Lung (tissue), 11 donors: ENCODE measurements at regions not wholly inside any gene's neighbourhood (a gene's known extent, or its start where the extent isn't known, plus 50 kb on each side); places are given as distances from the start of the nearest gene placed in this dataset.

Experiments
- ATAC-seq: fragments of 200-7000 bp; cut with Tn5 transposase; one replicate; pipeline ENCODE4 v1.9.1; 2020; ENCODE audit warnings: moderate number of reproducible peaks; ENCODE audit not compliant: insufficient read depth, low FRiP score
- DNase-seq, 3 donors: peaks; one replicate each; pipeline ENCODE4 v3.0.0-alpha.2; 2013 to 2017
- H3K27ac ChIP-seq, 2 donors: one replicate each; pipeline ENCODE4 v1.5.1; 2013; ENCODE audit warnings: mild to moderate bottlenecking in 2 of 2, moderate library complexity in 2 of 2, control low read depth in 1 of 2, inconsistent platforms in 1 of 2, low read depth in 1 of 2, low read length in 1 of 2
- H3K27me3 ChIP-seq, 3 donors: one replicate each; pipeline ENCODE4 v1.5.1; 2013; ENCODE audit warnings: low read length in 2 of 3; ENCODE audit not compliant: control insufficient read depth in 3 of 3, insufficient read depth in 3 of 3
- H3K36me3 ChIP-seq, 4 donors: one replicate each; pipeline ENCODE4 v1.5.1; 2013; ENCODE audit warnings: low read length in 4 of 4, mild to moderate bottlenecking in 1 of 4, moderate library complexity in 1 of 4; ENCODE audit not compliant: control insufficient read depth in 4 of 4, insufficient read depth in 4 of 4
- H3K4me1 ChIP-seq, 5 donors: one replicate each; pipeline ENCODE4 v1.5.1; 2013; ENCODE audit warnings: low read length in 5 of 5, mild to moderate bottlenecking in 2 of 5, moderate library complexity in 1 of 5; ENCODE audit not compliant: control insufficient read depth in 5 of 5, insufficient read depth in 5 of 5
- H3K4me3 ChIP-seq: one replicate; pipeline ENCODE4 v1.5.1; 2013; ENCODE audit warnings: mild to moderate bottlenecking, control low read depth, moderate library complexity
- H3K9ac ChIP-seq, 2 donors: one replicate each; pipeline ENCODE4 v1.5.1; 2013; ENCODE audit warnings: low read length in 2 of 2, control low read depth in 1 of 2; ENCODE audit not compliant: insufficient read depth in 1 of 2
- H3K9me3 ChIP-seq, 4 donors: one replicate each; pipeline ENCODE4 v1.5.1; 2013; ENCODE audit warnings: low read length in 3 of 4, mild to moderate bottlenecking in 1 of 4, moderate library complexity in 1 of 4; ENCODE audit not compliant: control insufficient read depth in 4 of 4, insufficient read depth in 3 of 4
- WGBS, 2 donors: extraction: QIAGEN DNeasy Blood & Tissue Kit; methylation state at CpG; one replicate each; pipeline ENCODE4 v1.1.7; 2013; 5-methylcytosine and 5-hydroxymethylcytosine counted together
- TF ChIP-seq, protein P1 (sequence below): IDR thresholded peaks from 2 replicates; pipeline ENCODE4 v1.5.1; 2012; ENCODE audit warnings: mild to moderate bottlenecking; ENCODE audit errors: control extremely low read depth, extremely low read depth
- donor health status: control.
- donor health status: control.
- donor health status: Bipolar disorder and iron deficiency.
- donor health status: healthy.
- donor health status: DM: yes; HTN: yes; CAD: no.

DNA sequence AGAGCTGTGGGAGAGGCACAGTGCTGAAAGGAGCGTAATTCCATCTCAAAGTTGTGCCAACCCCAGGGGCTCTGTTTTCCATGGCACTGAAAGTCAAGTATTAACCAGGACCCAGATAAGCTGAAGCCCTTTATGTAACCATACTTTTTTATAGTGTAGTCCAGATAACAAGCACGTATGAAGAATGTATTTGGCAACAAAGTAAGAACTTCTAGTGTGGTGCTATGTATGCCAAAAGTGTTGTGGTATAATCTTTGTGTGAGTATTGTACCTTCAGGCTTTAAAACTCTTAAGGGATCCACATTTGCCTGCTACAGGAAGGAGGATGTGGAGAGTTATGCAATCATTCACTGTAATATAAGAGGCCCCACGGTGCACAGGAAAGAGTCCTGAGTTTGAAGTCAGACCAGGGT is 129.4 kb downstream of the IBTK start:
- WGBS, 2 donors: 38 to 49% methylated on average over 3 of the region's 3 CpGs
- H3K27me3 ChIP-seq: no peaks in the 10 kb centered on the region
- no peak overlapping the region for H3K9ac ChIP-seq
- H3K9me3 ChIP-seq: no peaks in the 10 kb centered on the region
- TF ChIP-seq, protein P1, sequence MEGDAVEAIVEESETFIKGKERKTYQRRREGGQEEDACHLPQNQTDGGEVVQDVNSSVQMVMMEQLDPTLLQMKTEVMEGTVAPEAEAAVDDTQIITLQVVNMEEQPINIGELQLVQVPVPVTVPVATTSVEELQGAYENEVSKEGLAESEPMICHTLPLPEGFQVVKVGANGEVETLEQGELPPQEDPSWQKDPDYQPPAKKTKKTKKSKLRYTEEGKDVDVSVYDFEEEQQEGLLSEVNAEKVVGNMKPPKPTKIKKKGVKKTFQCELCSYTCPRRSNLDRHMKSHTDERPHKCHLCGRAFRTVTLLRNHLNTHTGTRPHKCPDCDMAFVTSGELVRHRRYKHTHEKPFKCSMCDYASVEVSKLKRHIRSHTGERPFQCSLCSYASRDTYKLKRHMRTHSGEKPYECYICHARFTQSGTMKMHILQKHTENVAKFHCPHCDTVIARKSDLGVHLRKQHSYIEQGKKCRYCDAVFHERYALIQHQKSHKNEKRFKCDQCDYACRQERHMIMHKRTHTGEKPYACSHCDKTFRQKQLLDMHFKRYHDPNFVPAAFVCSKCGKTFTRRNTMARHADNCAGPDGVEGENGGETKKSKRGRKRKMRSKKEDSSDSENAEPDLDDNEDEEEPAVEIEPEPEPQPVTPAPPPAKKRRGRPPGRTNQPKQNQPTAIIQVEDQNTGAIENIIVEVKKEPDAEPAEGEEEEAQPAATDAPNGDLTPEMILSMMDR: no peak
- H3K36me3 ChIP-seq: no peaks in the 10 kb centered on the region
- H3K27ac ChIP-seq: no peak overlapping the region
- DNase-seq: no peak
- peaks cover 0 to 4% (median 0%) of the 10 kb centered on the region in 5 donors for H3K4me1 ChIP-seq
- ATAC-seq: no peak
- no peak overlapping the region for H3K4me3 ChIP-seq

DNA sequence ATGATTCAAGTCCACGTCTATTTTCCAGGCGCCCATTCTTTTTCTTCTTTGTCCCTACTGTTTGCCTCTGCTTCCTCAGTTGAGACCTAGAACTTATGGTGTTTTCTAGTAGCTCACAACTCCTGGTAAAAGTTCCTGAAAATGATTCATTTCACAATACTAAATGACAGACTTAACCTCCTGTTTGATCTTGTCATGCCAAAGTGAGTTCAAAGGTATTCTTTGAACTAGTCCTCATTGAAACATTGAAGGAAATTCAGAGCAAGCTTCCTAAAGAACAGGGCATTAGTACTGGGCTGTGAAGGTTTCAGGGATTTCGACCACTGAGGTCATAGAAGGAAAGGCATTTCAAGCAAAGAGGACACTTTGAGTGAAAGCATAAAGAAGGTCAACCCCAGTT is 132.8 kb downstream of the IBTK start:
- no peaks in the 10 kb centered on the region for H3K36me3 ChIP-seq
- no peak overlapping the region for H3K27ac ChIP-seq
- no peak overlapping the region for H3K9ac ChIP-seq
- no peak for ATAC-seq
- H3K9me3 ChIP-seq: no peaks in the 10 kb centered on the region
- H3K4me1 ChIP-seq: peaks cover 0 to 4% (median 0%) of the 10 kb centered on the region in 5 donors
- H3K27me3 ChIP-seq: no peaks in the 10 kb centered on the region
- TF ChIP-seq, protein P1: no peak
- no peak for DNase-seq
- 90 to 94% methylated on average over 3 of the region's 3 CpGs for WGBS, 2 donors
- no peak overlapping the region for H3K4me3 ChIP-seq

DNA sequence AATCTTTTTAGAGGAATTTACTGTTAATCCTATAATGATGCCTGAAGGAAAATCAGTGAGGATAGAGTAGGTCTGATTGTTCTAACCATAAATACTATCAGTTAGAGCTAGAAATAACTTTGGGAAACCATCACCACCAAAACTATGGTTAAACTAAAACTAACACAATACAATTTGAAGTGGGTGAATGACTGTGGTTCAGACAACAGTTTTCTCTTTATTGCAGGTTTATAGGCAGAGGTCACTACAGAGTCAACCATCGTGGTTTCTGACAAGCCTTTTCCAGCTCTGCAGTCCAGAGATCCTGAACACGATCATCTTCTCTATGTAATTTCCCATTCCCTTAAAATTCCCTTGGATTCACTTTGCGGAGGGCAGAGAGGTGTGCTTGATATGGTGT is 134.3 kb downstream of the IBTK start:
- peaks cover 0 to 4% (median 0%) of the 10 kb centered on the region in 5 donors for H3K4me1 ChIP-seq
- H3K27ac ChIP-seq: no peak overlapping the region
- ATAC-seq (no peak), DNase-seq (no peak)
- 81 to 91% methylated on average over 3 of the region's 3 CpGs for WGBS, 2 donors
- no peak overlapping the region for H3K9ac ChIP-seq
- TF ChIP-seq, protein P1: no peak
- no peaks in the 10 kb centered on the region for H3K27me3 ChIP-seq
- H3K4me3 ChIP-seq: no peak overlapping the region
- H3K36me3 ChIP-seq: no peaks in the 10 kb centered on the region
- H3K9me3 ChIP-seq: no peaks in the 10 kb centered on the region

DNA sequence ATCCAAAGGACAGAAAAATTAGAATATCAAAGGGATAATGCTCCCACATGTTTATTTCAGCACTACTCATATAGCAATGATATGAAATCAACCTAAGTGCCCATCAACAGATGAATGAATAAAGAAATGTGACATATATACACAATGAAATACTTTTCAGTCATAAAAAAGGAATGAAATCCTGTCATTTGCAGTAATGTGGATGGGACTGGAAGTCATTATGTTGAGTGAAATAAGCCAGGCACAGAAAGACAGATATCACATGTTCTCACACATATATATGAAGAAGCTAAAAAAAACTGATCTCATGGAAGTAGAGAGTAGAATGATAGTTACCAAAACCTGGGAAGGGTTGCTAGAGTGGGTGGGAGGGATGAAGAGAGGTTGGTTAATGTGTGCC is 135.7 kb downstream of the IBTK start:
- no peak overlapping the region for H3K4me3 ChIP-seq
- H3K27ac ChIP-seq: no peak overlapping the region
- H3K27me3 ChIP-seq: no peaks in the 10 kb centered on the region
- no peak overlapping the region for H3K9ac ChIP-seq
- H3K9me3 ChIP-seq: no peaks in the 10 kb centered on the region
- ATAC-seq (no peak), DNase-seq (no peak)
- no peaks in the 10 kb centered on the region for H3K36me3 ChIP-seq
- TF ChIP-seq, protein P1: no peak
- H3K4me1 ChIP-seq: peaks cover 0 to 2% (median 0%) of the 10 kb centered on the region in 5 donors
